ENCODE measurements at regions not wholly inside any gene's neighbourhood (a gene's known extent, or its start where the extent isn't known, plus 50 kb on each side); places are given as distances from the start of the nearest gene placed in this dataset.

DNA sequence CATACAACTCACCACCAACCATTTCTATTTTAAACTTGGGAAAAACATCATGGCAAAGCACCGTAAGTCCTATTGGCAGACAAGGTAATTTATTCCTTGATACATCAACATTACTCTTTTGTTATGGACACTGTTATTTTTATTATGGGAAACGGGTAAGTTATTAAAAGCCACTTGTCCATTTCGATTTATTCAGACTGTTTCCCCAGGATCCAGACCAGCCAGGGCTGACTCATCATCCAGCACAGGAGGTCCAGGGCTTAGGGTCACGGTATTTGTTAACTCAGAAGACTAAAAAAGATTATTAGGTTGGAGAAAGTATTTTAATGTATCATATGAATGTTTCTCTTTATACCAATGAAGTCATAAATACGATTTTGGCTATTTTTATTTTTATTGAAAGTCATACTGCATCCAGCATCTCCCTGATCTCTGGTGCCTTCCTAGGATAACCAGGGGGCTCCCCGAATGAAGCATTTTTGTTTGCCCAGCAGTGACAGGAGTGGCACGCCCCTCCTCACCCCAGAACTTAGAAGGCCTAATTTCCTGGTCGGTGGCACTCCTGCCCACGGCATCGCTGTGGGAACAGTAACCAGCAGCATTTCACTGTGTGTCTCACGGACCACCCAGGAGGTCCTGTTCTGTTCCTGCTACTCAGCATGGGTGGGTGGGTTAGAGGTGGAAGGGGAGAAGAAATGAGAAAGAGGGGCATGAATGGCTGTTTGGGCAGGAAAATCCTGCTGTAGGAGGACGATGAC, 446.1 kb downstream of the EIPR1 start:
- WGBS, 2 donors (ENCODE audit: low coverage in 1 of 2) = 56 to 75% methylated on average over 8 to 12 of the region's 12 CpGs

GRCh38 chr2:2930841-2931240, 446.8 kb downstream of the EIPR1 start:
- WGBS, 2 donors (ENCODE audit: low coverage in 1 of 2) = 83% methylated on average over 2 of the region's 2 CpGs; no CpG with 5 or more reads in 1 of the 2 donors
- intact Hi-C loops (cut with DNase I; ENCODE audit: low total_unique reads) (no loop called here), in situ Hi-C loops (cut with MboI; ENCODE audit: low pct_ligation_motif_present in 1 of 4, low pct_unique_long_range_greater_than_20kb in 1 of 4, low sequenced_read_pairs in 3 of 4) (no loop called here)
- no peak for TF ChIP-seq POLR2A (IDR thresholded peaks at IDR 0.05)
- no peak for TF ChIP-seq EP300 (IDR thresholded peaks at IDR 0.05; ENCODE audit: low read depth)
- TF ChIP-seq, protein P1, sequence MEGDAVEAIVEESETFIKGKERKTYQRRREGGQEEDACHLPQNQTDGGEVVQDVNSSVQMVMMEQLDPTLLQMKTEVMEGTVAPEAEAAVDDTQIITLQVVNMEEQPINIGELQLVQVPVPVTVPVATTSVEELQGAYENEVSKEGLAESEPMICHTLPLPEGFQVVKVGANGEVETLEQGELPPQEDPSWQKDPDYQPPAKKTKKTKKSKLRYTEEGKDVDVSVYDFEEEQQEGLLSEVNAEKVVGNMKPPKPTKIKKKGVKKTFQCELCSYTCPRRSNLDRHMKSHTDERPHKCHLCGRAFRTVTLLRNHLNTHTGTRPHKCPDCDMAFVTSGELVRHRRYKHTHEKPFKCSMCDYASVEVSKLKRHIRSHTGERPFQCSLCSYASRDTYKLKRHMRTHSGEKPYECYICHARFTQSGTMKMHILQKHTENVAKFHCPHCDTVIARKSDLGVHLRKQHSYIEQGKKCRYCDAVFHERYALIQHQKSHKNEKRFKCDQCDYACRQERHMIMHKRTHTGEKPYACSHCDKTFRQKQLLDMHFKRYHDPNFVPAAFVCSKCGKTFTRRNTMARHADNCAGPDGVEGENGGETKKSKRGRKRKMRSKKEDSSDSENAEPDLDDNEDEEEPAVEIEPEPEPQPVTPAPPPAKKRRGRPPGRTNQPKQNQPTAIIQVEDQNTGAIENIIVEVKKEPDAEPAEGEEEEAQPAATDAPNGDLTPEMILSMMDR (IDR thresholded peaks at IDR 0.05) = no peak
- Histone ChIP-seq H3K4me3 (no peak overlapping the region), H3K4me1 (no peaks in the 10 kb centered on the region), H3K9me3 (no peaks in the 10 kb centered on the region), H3K27ac (no peak overlapping the region), H3K27me3 (no peaks in the 10 kb centered on the region), H3K36me3 (no peaks in the 10 kb centered on the region)
- DNase-seq = no peak

More for the DNA sequence above, 446.1 kb downstream of the EIPR1 start:
- Histone ChIP-seq H3K36me3 (no peaks in the 10 kb centered on the region), H3K4me1 (no peaks in the 10 kb centered on the region), H3K9me3 (no peaks in the 10 kb centered on the region), H3K27me3 (no peaks in the 10 kb centered on the region), H3K4me3 (no peak overlapping the region), H3K27ac (no peak overlapping the region)
- intact Hi-C loops (cut with DNase I; ENCODE audit: low total_unique reads) (no loop called here), in situ Hi-C loops (cut with MboI; ENCODE audit: low pct_ligation_motif_present in 1 of 4, low pct_unique_long_range_greater_than_20kb in 1 of 4, low sequenced_read_pairs in 3 of 4) (no loop called here)
- no peak for DNase-seq
- TF ChIP-seq EP300 (IDR thresholded peaks at IDR 0.05; ENCODE audit: low read depth) = no peak
- TF ChIP-seq, protein P1 (IDR thresholded peaks at IDR 0.05) = no peak
- TF ChIP-seq POLR2AphosphoS5 (IDR thresholded peaks at IDR 0.05) = no peak
- no peak for TF ChIP-seq POLR2A (IDR thresholded peaks at IDR 0.05)

- no peak for DNase-seq
- H3K36me3 ChIP-seq = no peaks in the 10 kb centered on the region
- no peaks in the 10 kb centered on the region for H3K9me3 ChIP-seq
- no peaks in the 10 kb centered on the region for H3K4me1 ChIP-seq
- no peak overlapping the region for H3K27ac ChIP-seq
- in situ Hi-C loops (cut with MboI; ENCODE audit: low pct_ligation_motif_present in 1 of 4, low pct_unique_long_range_greater_than_20kb in 1 of 4, low sequenced_read_pairs in 3 of 4) (no loop called here), intact Hi-C loops (cut with DNase I; ENCODE audit: low total_unique reads) (no loop called here)
- no peak overlapping the region for H3K4me3 ChIP-seq
- TF ChIP-seq EP300 (IDR thresholded peaks at IDR 0.05; ENCODE audit: low read depth) = no peak
- H3K27me3 ChIP-seq = no peaks in the 10 kb centered on the region
- 53 to 57% methylated on average over 4 of the region's 4 CpGs for WGBS, 2 donors (ENCODE audit: low coverage in 1 of 2)
Measured at GRCh38 chr2:2926858-2927175, 450.8 kb downstream of the EIPR1 start.

- Histone ChIP-seq H3K27me3 (no peaks in the 10 kb centered on the region), H3K36me3 (no peaks in the 10 kb centered on the region), H3K4me3 (no peak overlapping the region), H3K4me1 (no peaks in the 10 kb centered on the region), H3K9me3 (no peaks in the 10 kb centered on the region), H3K27ac (no peak overlapping the region)
- TF ChIP-seq, protein P1 (IDR thresholded peaks at IDR 0.05) = no peak
- no peak for TF ChIP-seq POLR2A (IDR thresholded peaks at IDR 0.05)
- intact Hi-C loops (cut with DNase I; ENCODE audit: low total_unique reads) = no loop called here
- 74 to 78% methylated on average over 3 of the region's 3 CpGs for WGBS, 2 donors (ENCODE audit: low coverage in 1 of 2)
- in situ Hi-C loops (cut with MboI; ENCODE audit: low pct_ligation_motif_present in 1 of 4, low pct_unique_long_range_greater_than_20kb in 1 of 4, low sequenced_read_pairs in 3 of 4) = no loop called here
- no peak for DNase-seq
Measured at GRCh38 chr2:2926009-2926857, 451.4 kb downstream of the EIPR1 start.
